ENCODE measurements at regions not wholly inside any gene's neighbourhood (a gene's known extent, or its start where the extent isn't known, plus 50 kb on each side); places are given as distances from the start of the nearest gene placed in this dataset.

GRCh38 chr16:86683441-86684194 lies 105.3 kb downstream of the FOXL1 start:
- DNase-seq (ENCODE audit: low read depth): no peak

- no peak for DNase-seq (ENCODE audit: low read depth)
Observed at GRCh38 chr16:86685076-86685475, 106.7 kb downstream of the FOXL1 start.

GRCh38 chr16:86690970-86691369 lies 112.6 kb downstream of the FOXL1 start:
- DNase-seq (ENCODE audit: low read depth): no peak

- DNase-seq (ENCODE audit: low read depth): no peak
Observed at GRCh38 chr16:86692426-86692825, 114.1 kb downstream of the FOXL1 start.

- DNase-seq (ENCODE audit: low read depth): no peak
Observed at GRCh38 chr16:86693033-86693432, 114.7 kb downstream of the FOXL1 start.

GRCh38 chr16:86697715-86698114 lies 119.4 kb downstream of the FOXL1 start:
- DNase-seq (ENCODE audit: low read depth): no peak

GRCh38 chr16:86700046-86700945 lies 121.9 kb downstream of the FOXL1 start:
- no peak for DNase-seq (ENCODE audit: low read depth)

- no peak for DNase-seq (ENCODE audit: low read depth)
Observed at GRCh38 chr16:86701286-86701975, 123.1 kb downstream of the FOXL1 start.

GRCh38 chr16:86702824-86703588 lies 124.7 kb downstream of the FOXL1 start:
- DNase-seq (ENCODE audit: low read depth): no peak

GRCh38 chr16:86704516-86704915 lies 126.2 kb downstream of the FOXL1 start:
- no peak for DNase-seq (ENCODE audit: low read depth)

GRCh38 chr16:86706726-86707125 lies 128.4 kb downstream of the FOXL1 start:
- DNase-seq (ENCODE audit: low read depth): no peak

GRCh38 chr16:86707171-86707570 lies 128.8 kb downstream of the FOXL1 start:
- DNase-seq (ENCODE audit: low read depth): no peak

GRCh38 chr16:86707581-86707980 lies 129.2 kb downstream of the FOXL1 start:
- DNase-seq (ENCODE audit: low read depth): no peak

- DNase-seq (ENCODE audit: low read depth): no peak
Observed at GRCh38 chr16:86708431-86708830, 130.1 kb downstream of the FOXL1 start.

- no peak for DNase-seq (ENCODE audit: low read depth)
Observed at GRCh38 chr16:86709103-86709502, 130.8 kb downstream of the FOXL1 start.

- DNase-seq (ENCODE audit: low read depth): no peak
Observed at GRCh38 chr16:86709902-86710601, 131.7 kb downstream of the FOXL1 start.

GRCh38 chr16:86710602-86710950 lies 132.2 kb downstream of the FOXL1 start:
- no peak for DNase-seq (ENCODE audit: low read depth)

GRCh38 chr16:86712158-86713009 lies 134.0 kb downstream of the FOXL1 start:
- no peak for DNase-seq (ENCODE audit: low read depth)

GRCh38 chr16:86713021-86713631 lies 134.8 kb downstream of the FOXL1 start:
- DNase-seq (ENCODE audit: low read depth): no peak

- DNase-seq (ENCODE audit: low read depth): no peak
Observed at GRCh38 chr16:86714166-86714565, 135.8 kb downstream of the FOXL1 start.
